ENCODE measurements at regions not wholly inside any gene's neighbourhood (a gene's known extent, or its start where the extent isn't known, plus 50 kb on each side); places are given as distances from the start of the nearest gene placed in this dataset.

DNA sequence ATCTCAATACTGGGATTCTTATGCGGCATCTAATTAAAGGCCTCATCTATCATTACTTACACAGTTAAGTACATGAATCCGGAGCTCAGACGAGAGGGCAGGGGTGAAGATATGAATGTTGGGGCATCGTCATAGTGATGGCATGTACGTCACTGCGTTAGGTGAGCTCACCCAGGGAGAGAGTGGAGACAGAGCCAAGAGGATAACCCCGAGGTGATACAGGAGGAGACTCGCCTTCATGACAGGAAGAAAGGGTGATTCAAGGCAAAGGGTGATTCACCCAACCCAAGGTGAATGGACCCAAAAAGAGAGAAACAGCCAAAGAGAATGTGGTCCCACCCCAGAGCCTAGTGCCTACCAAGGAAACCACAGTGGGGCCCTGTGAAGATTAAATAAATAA is 132.9 kb upstream of the BLID start:
- no peak for FAIRE-seq
- no peak for TF ChIP-seq POLR2A (IDR thresholded peaks at IDR 0.05; ENCODE audit: low read depth, low read length)
- DNase-seq (ENCODE audit: insufficient read length, low spot score), result no peak

DNA sequence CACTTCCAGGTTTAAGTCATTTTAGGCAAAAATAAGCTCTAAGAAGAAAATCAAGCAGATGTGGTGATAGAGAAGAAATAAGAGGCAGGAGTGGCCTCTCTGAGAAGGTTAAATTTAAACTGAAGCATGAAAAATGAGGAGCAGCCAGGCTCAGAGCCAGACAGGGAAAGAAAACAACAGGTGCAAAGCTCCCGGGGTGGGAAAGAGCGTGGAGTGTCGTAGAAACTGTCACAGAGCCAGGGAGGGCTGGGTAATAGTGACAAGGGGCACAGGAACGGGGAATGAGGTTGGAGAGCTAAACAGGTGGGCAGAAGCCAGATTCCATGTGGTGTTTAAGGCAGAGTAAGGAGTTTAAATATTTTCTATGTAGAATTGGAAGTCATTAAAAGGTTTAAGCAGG is 132.1 kb upstream of the BLID start:
- no peak for FAIRE-seq
- no peak for TF ChIP-seq POLR2A (IDR thresholded peaks at IDR 0.05; ENCODE audit: low read depth, low read length)
- DNase-seq (ENCODE audit: insufficient read length, low spot score), result no peak

DNA sequence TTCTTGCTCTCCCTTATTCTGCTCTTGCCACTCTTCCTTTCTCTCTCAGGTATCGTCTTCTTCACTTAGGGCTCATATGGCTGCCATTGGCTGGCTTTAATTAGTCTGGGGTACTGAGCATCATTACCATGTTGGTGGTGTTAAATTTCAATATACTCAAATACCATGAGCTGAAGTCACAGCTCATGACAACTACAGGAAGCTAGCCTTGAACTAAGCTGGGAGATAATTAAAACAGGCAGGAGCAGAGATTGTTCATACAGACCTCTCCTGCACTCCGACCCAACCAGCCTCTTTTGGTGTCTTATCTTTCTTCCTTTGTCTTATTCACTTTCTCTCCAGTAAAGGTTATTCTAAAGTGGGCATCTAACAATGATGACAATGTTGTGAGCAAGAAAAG is 130.9 kb upstream of the BLID start:
- FAIRE-seq (no peak), DNase-seq (ENCODE audit: insufficient read length, low spot score) (no peak)
- no peak for TF ChIP-seq POLR2A (IDR thresholded peaks at IDR 0.05; ENCODE audit: low read depth, low read length)

DNA sequence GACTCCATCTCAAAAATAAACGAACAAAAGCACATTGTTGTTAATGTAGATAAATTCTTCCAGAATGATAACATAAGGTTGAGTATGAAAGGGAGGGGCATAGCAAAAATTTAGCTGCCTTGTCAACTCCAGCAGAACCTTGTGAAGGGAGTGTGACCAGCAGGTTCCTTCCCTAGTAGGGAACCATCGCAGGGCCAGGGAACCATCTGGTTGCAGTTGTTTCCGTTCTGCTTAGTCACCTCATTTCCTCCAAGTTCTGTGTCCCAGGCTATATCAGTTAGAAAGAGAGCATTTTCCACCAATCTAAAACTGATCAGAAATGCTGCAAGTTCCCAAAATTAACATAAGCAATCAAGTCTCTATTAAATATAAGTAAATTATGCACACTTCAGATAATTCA is 126.7 kb upstream of the BLID start:
- DNase-seq (ENCODE audit: insufficient read length, low spot score) (no peak), FAIRE-seq (no peak)
- TF ChIP-seq POLR2A (IDR thresholded peaks at IDR 0.05; ENCODE audit: low read depth, low read length), result no peak

DNA sequence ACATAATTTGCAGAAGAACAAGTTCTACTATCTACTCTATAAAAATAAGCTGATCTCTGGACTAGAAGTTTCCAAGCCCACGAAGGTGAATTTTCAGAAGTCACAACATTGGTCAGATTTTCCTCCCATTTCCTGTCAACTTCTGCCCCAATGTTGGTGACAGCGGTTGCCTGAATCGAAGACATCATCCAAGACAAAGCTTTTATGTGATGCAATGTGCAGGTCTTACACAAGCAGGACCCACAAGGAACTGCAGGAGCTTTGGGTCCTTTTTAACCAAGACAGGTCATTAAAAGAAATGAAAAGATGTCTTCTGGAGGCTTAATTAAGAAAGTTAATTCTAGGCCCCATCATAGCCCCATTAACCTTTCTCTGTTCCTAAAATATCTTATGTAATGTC is 125.6 kb upstream of the BLID start:
- no peak for TF ChIP-seq POLR2A (IDR thresholded peaks at IDR 0.05; ENCODE audit: low read depth, low read length)
- FAIRE-seq (no peak), DNase-seq (ENCODE audit: insufficient read length, low spot score) (no peak)

DNA sequence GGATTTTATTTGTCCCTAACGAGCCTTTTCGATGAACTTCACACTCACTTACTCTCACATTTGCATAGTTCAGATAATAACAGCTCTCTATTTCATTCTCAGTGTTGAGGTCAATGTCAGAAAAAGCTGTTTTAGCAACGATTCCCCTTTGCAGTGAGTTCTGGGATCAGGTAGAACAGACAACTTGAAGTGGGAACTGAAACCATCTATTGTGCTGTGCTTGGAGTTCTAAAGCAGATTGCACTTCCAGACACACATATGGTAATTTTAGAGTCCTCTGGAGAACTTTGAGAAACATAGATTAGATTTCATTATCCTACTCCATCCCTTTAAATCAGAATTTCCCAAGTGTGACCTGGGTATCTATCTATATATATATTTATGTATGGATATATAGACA is 124.6 kb upstream of the BLID start:
- no peak for DNase-seq (ENCODE audit: insufficient read length, low spot score)
- no peak for TF ChIP-seq POLR2A (IDR thresholded peaks at IDR 0.05; ENCODE audit: low read depth, low read length)
- FAIRE-seq, result no peak

DNA sequence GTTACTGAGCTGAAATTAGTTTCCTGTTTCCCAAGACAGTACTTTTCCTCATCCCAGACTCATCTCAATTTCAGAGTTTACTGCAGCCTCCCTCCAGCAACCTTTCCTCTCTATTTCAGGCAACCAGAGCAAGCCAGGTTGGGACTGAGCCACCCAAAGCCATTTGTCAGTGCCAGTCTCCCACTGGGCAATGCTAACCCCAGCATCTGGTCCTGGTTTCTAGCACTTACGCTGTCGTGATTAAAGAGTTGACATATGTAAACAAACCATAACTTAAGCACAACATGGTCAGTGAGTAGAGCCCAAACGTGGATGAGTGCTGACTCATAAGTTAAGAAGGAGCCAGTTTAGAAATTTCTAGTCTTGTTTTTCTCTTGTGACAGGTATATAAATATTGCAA is 119.6 kb upstream of the BLID start:
- DNase-seq (ENCODE audit: insufficient read length, low spot score) (peak; percentile 3), FAIRE-seq (no peak)
- no peak for TF ChIP-seq POLR2A (IDR thresholded peaks at IDR 0.05; ENCODE audit: low read depth, low read length)

DNA sequence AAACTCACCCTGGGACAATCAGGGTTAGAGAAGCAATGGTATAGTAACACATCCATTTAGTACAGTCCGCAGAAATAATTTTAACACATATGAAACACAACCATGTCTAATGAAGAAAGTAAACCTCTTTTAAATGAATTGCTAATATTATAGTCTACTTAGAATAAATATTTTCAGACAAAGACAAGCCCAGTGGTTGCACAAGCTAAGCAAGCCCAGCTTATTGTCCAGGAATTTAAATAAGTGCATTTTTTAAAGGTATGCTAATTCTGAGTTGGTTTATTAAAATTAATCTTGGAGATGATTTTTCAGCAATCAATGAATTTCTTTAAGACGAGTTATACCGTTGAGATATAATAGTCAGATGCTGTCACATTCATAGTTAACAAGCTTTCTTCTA is 118.8 kb upstream of the BLID start:
- FAIRE-seq (no peak), DNase-seq (ENCODE audit: insufficient read length, low spot score) (no peak)
- TF ChIP-seq POLR2A (IDR thresholded peaks at IDR 0.05; ENCODE audit: low read depth, low read length), result no peak

DNA sequence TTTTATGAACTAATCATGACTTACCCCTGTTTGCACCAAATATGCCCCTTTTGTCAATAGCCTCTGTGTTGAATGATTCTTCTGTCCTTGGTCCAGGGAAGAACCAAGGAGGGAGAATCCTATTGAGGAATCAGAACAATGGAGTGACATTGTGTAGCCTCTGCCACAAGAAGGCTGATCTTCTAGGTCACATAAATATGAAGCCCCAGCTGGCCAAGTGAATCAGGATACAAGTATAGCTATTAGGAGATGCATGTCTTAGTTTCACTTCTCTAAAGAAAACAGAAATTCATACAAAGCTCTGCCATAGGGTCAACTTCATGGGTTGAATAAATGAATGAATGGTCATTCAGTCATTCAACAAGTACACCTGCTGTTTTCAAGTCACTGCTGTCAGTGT is 118.2 kb upstream of the BLID start:
- FAIRE-seq (no peak), DNase-seq (ENCODE audit: insufficient read length, low spot score) (no peak)
- TF ChIP-seq POLR2A (IDR thresholded peaks at IDR 0.05; ENCODE audit: low read depth, low read length), result no peak

DNA sequence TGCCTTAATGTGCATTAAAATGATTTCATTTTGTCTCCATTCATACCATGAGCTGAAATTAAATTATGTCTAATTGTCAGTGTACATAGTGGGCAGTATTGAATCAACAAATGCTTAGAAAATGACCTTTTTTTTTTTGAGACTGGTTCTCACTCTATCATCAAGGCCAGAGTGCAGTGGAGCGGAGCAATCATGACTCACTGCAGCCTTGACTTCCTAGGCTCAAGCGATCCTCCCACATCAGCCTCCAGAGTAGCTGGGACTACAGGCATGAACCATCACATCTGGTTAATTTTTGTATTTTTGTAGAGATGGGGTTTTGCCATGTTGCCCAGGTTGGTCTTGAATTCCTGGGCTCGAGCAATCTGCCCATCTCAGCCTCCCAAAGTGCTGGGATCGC is 117.0 kb upstream of the BLID start:
- no peak for TF ChIP-seq POLR2A (IDR thresholded peaks at IDR 0.05; ENCODE audit: low read depth, low read length)
- no peak for FAIRE-seq

DNA sequence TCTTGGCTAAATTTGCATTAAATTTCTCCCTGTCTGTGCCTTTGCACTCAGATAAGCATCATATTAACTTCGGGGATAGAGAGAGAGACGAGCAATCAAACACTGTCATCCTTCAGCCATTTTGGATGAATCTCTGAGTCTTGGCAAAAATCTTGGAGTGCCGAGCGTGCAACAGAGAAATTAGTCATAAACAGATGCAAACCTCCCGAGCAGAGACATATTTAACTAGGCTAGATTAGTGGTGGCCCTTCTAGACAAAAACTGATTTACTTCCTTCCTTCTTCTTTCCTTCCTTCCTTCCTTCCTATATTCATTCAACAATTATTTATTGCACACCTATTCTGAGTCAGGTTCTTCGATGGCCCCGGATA is 114.4 kb upstream of the BLID start:
- DNase-seq (ENCODE audit: insufficient read length, low spot score), result no peak
- no peak for TF ChIP-seq POLR2A (IDR thresholded peaks at IDR 0.05; ENCODE audit: low read depth, low read length)
- FAIRE-seq, result no peak

More for the DNA sequence above, 117.0 kb upstream of the BLID start:
- no peak for DNase-seq (ENCODE audit: insufficient read length, low spot score)

DNA sequence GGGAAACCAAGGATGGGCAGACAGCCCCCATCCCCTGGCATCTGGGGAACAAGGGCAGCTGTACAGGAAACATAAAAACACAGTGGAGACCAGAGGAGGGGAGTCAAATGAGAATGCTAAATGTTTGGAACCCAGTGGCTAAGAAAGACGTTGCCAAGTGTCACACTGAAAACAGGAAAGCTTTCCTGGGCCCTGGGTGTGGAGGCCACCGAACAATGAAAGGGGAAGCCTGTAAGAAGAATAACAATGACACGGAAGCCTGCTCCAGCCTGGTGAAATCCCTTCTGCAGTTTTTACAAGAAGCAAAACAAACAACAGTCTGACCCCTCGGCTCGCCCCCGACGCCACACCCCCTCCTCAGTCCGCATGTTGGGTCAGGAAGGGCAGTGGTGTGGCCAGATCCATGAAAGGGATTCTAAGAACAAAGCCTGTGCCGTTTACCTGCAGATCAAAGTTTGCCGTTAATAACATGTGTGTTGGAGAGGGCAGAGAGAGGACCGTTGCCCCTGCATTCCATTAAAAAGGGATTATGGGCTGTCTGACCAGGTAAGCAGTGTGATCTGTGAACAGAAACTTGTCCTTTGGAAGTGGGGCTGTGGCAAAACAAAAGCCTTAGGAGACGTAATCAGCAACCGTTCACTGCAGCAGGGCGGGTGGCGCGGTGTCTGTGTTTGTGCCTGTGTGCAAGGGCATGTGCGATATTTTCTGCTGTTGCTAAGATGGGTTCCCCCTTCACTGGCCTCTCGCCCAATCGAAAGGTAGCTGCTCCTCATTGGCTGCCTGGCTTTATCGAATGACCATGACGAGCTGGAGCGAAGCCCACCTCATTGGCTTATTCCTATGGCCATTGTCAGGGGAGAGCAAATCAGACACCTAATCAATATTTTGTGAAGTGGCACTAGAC is 113.7 kb upstream of the BLID start:
- DNase-seq (ENCODE audit: insufficient read length, low spot score), result no peak
- no peak for FAIRE-seq
- no peak for TF ChIP-seq POLR2A (IDR thresholded peaks at IDR 0.05; ENCODE audit: low read depth, low read length)

DNA sequence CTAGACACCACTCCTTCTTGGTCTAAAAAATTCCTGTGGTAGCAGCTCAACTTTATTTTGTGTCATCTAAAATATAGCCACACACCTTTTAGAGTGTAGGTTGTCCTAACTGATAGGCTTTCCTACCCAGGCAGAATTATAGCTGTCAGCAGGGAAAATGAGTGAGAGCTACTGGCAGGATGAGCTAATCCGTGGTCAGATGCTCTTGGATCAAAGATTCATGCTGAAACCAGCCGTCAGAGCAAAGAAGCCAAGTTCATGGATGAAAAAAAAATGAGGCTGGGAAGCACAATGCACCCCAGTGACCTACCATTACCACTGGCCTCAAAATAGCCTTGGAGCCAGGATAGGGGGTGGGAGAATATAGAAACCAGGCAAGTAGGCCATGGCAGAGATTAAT is 113.1 kb upstream of the BLID start:
- DNase-seq (ENCODE audit: insufficient read length, low spot score) (no peak), FAIRE-seq (no peak)
- no peak for TF ChIP-seq POLR2A (IDR thresholded peaks at IDR 0.05; ENCODE audit: low read depth, low read length)

DNA sequence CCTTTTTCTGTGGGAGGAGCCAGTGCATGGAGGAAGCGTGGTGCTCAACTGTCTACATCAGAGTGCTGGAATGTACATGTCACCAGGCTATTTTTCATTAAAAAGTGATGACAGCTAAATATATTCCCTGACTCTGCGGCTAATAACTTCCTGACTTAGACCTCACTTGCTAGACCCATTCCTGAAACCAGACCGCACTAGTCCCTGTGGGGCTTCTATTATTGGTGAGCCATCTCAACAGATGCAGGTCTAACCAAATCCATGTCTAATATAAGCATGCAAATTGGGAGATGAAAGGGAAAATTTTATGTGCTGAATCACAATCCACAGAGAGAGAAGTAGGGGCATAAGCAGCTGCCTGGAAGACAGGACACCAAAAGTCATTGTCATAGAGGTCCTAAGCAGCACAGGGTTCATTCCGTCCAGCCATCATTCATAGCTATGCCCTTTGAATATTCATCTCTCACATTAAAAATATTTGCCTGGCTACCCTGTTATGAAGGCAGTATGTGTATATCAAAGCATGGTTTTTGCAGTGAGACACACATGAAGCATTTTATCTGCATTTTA is 110.9 kb upstream of the BLID start:
- no peak for DNase-seq (ENCODE audit: insufficient read length, low spot score)
- TF ChIP-seq POLR2A (IDR thresholded peaks at IDR 0.05; ENCODE audit: low read depth, low read length), result no peak
- FAIRE-seq, result no peak

DNA sequence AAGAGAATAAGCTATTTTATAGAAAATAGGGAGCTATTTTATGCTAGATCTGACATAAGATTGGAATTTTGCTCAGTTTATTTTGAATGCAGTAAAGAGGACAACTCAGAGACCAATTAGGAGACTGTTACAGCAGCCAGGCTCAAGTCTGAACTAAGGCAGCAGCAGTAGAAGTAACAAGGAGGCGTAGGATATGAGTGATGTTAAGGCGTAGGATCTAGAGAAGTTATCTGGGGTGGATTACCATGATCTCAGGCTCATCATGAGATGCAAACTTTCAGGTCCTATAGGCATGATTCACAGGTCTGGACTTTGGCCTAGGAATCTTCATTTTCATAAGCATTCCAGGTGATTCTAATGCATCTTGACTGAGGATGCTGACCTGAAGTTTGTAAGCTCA is 108.9 kb upstream of the BLID start:
- TF ChIP-seq POLR2A (IDR thresholded peaks at IDR 0.05; ENCODE audit: low read depth, low read length), result no peak
- FAIRE-seq, result no peak
- DNase-seq (ENCODE audit: insufficient read length, low spot score), result no peak
